ENCODE measurements at regions not wholly inside any gene's neighbourhood (a gene's known extent, or its start where the extent isn't known, plus 50 kb on each side); places are given as distances from the start of the nearest gene placed in this dataset.
A peak's percentile ranks its signal among the peaks of the same experiment; 100 is the strongest.

- peaks cover 0 to 18% (median 6%) of the 10 kb centered on the region in 6 donors for H3K4me1 ChIP-seq
- H3K27me3 ChIP-seq (replicated peaks in 1 of 7) = peaks cover 0 to 56% (median 0%) of the 10 kb centered on the region in 7 donors
- H3K4me3 ChIP-seq = no peak overlapping the region
- no peaks in the 10 kb centered on the region for H3K36me3 ChIP-seq
- no peaks in the 10 kb centered on the region for H3K9me3 ChIP-seq
- no peak overlapping the region for H3K27ac ChIP-seq
- intact Hi-C loops (cut with DNase I; ENCODE audit: low total_unique reads) = no loop called here
- peak; percentile 61 for DNase-seq
- WGBS, 5 donors = 73 to 83% (median 80%) methylated on average over 8 of the region's 8 CpGs; no CpG with 5 or more reads in 1 of the 5 donors
- TF ChIP-seq POLR2AphosphoS5 (IDR thresholded peaks at IDR 0.05) (no peak), POLR2A (IDR thresholded peaks at IDR 0.05) (no peak)
- TF ChIP-seq, protein P1, sequence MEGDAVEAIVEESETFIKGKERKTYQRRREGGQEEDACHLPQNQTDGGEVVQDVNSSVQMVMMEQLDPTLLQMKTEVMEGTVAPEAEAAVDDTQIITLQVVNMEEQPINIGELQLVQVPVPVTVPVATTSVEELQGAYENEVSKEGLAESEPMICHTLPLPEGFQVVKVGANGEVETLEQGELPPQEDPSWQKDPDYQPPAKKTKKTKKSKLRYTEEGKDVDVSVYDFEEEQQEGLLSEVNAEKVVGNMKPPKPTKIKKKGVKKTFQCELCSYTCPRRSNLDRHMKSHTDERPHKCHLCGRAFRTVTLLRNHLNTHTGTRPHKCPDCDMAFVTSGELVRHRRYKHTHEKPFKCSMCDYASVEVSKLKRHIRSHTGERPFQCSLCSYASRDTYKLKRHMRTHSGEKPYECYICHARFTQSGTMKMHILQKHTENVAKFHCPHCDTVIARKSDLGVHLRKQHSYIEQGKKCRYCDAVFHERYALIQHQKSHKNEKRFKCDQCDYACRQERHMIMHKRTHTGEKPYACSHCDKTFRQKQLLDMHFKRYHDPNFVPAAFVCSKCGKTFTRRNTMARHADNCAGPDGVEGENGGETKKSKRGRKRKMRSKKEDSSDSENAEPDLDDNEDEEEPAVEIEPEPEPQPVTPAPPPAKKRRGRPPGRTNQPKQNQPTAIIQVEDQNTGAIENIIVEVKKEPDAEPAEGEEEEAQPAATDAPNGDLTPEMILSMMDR (IDR thresholded peaks at IDR 0.05 in 8 of 11, conservative IDR thresholded peaks at IDR 0.05 in 3 of 11) = no peak
Observed at GRCh38 chr1:47565676-47566075, 127.8 kb downstream of the FOXD2 start.

GRCh38 chr1:47568763-47569162, 130.9 kb downstream of the FOXD2 start:
- intact Hi-C loops (cut with DNase I; ENCODE audit: low total_unique reads) = no loop called here
- H3K27ac ChIP-seq = peak overlapping the region in 2 of 8 donors; percentile 26 to 42
- H3K36me3 ChIP-seq = no peaks in the 10 kb centered on the region
- H3K4me3 ChIP-seq = no peak overlapping the region
- TF ChIP-seq POLR2AphosphoS5 (IDR thresholded peaks at IDR 0.05) = no peak
- TF ChIP-seq POLR2A (IDR thresholded peaks at IDR 0.05) = no peak
- TF ChIP-seq, protein P1 (IDR thresholded peaks at IDR 0.05 in 8 of 11, conservative IDR thresholded peaks at IDR 0.05 in 3 of 11) = no peak
- peaks cover 0 to 35% (median 0%) of the 10 kb centered on the region in 7 donors for H3K27me3 ChIP-seq (replicated peaks in 1 of 7)
- 44 to 73% (median 52%) methylated on average over 5 of the region's 5 CpGs for WGBS, 5 donors
- H3K4me1 ChIP-seq = peaks cover 0 to 19% (median 6%) of the 10 kb centered on the region in 6 donors
- no peaks in the 10 kb centered on the region for H3K9me3 ChIP-seq
- peak; percentile 56 for DNase-seq

GRCh38 chr1:47569261-47569660, 131.4 kb downstream of the FOXD2 start:
- intact Hi-C loops (cut with DNase I; ENCODE audit: low total_unique reads) = no loop called here
- no peak for DNase-seq
- Histone ChIP-seq H3K36me3 (no peaks in the 10 kb centered on the region), H3K4me1 (peaks cover 0 to 19% (median 6%) of the 10 kb centered on the region in 6 donors), H3K4me3 (no peak overlapping the region), H3K27me3 (replicated peaks in 1 of 7) (peaks cover 0 to 37% (median 0%) of the 10 kb centered on the region in 7 donors), H3K9me3 (no peaks in the 10 kb centered on the region), H3K27ac (peak overlapping the region in 2 of 8 donors; percentile 26 to 42)
- 77 to 84% (median 77%) methylated on average over 5 of the region's 5 CpGs for WGBS, 5 donors
- TF ChIP-seq, protein P1 (IDR thresholded peaks at IDR 0.05 in 8 of 11, conservative IDR thresholded peaks at IDR 0.05 in 3 of 11) = no peak
- TF ChIP-seq POLR2AphosphoS5 (IDR thresholded peaks at IDR 0.05) (no peak), POLR2A (IDR thresholded peaks at IDR 0.05) (no peak)

- TF ChIP-seq POLR2A (IDR thresholded peaks at IDR 0.05) (no peak), POLR2AphosphoS5 (IDR thresholded peaks at IDR 0.05) (no peak)
- TF ChIP-seq, protein P1 (IDR thresholded peaks at IDR 0.05 in 8 of 11, conservative IDR thresholded peaks at IDR 0.05 in 3 of 11) = peak in 3 of 11 experiments; percentile 8 to 30 (median 18)
- DNase-seq = peak; percentile 34
- Histone ChIP-seq H3K4me3 (no peak overlapping the region), H3K9me3 (no peaks in the 10 kb centered on the region), H3K27ac (peak overlapping the region in 1 of 8 donors; percentile 5), H3K36me3 (no peaks in the 10 kb centered on the region), H3K4me1 (peaks cover 0 to 19% (median 6%) of the 10 kb centered on the region in 6 donors), H3K27me3 (replicated peaks in 1 of 7) (peaks cover 0 to 43% (median 0%) of the 10 kb centered on the region in 7 donors)
- WGBS, 5 donors = 48 to 58% (median 51%) methylated on average over 9 of the region's 9 CpGs
- intact Hi-C loops (cut with DNase I; ENCODE audit: low total_unique reads) = no loop called here
Observed at GRCh38 chr1:47569681-47570470, 132.0 kb downstream of the FOXD2 start.
